T47D (cell line): ENCODE measurements at regions not wholly inside any gene's neighbourhood (a gene's known extent, or its start where the extent isn't known, plus 50 kb on each side); places are given as distances from the start of the nearest gene placed in this dataset.

Experiments
- DNase-seq, 2 experiments: peaks; one replicate each; pipeline versions ENCODE4 v3.0.0 to v3.0.0-alpha.2; 2011 to 2012; ENCODE audit warnings: low read depth in 1 of 2, low spot score in 1 of 2
- JUND ChIP-seq: IDR thresholded peaks from 2 replicates; pipeline ENCODE4 v1.6.1; 2012; ENCODE audit warnings: low read depth
- in situ Hi-C: cut with HindIII; loops from 2 replicates; pipeline ENCODE4 v1.10.0; 2016; ENCODE audit warnings: low sequenced_read_pairs, low pct_unique_long_range_greater_than_20kb

- TF ChIP-seq JUND: no peak
- in situ Hi-C loops: no loop called here
- DNase-seq: no peak
Measured at GRCh38 chr1:221016751-221017150, 137.5 kb downstream of the HLX start.

DNA sequence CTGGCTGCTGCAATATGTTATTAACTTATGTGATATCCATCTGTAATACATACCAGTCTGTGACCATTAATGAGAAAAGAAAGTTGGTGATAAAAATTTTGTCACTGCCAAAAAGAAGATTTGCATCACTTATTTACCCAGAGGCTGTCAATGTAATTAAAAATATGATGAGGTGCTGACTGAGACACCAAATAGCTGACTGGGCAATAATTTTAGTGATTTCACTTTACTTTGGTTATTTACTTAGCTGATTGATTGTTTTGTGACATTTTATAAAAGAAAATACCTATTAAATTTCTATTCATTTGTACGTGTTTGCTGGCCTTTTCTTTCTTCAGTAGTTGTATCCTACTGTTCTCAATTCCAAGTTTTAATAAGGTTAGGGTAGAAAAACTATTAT is 139.2 kb downstream of the HLX start:
- in situ Hi-C loops: no loop called here
- no peak for TF ChIP-seq JUND
- no peak for DNase-seq

DNA sequence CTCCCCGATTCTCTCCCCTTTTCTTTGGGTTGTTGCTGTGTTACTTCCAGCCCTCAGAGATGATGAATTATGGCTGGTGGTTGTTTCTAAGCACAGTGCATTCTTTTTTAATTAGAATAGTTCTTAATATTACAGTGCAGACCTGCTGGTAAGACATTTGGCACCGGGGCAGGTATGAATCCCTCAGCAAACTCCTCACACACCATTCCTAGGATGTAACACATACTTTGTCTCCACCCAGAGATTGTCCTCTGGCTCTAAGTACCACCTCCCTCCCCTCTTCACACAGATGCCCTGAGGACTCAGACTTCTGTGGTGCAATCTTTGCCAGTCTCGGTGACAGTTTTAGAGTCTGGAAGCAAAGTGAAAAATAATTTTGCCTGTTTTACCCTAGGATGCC is 143.1 kb downstream of the HLX start:
- in situ Hi-C loops: no loop called here
- no peak for TF ChIP-seq JUND
- DNase-seq: no peak

DNA sequence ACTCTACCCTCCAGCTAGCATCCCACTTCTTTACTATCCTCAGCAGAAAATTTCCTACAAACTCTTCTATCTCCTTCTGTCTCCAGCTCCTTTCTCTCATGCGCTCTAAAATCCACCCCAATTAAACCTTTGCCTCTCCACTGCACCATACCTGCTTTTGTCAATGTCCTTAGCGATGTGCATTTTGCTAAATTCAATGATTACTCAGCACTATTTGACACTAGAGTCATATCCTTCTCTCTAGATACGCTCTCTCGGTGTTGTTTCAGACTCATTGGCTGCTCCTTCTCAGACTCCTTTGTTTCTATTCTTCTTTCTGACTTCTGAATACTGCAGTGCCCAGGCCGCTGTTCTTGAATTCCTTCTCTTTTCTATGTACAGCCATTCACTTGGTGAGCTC is 144.2 kb downstream of the HLX start:
- no peak for TF ChIP-seq JUND
- in situ Hi-C loops: no loop called here
- DNase-seq: no peak

DNA sequence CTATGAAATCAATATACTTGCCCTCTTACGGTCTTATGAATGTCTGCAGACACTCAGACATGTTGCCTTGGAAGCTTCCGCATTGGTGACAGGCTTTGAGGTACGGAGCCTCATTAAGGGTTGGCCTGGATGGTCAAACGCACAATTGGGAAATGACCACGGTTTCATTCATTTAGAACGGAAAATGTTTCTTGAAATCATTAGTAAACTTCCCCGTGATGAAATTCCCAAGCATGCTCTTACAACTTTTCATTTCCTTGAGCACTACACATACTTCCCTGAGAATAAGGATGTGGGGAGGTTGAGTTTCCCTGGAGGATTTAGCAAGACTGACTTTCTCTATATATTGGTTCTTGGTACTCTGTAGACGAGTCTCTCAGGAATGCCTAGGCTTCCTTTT is 146.3 kb downstream of the HLX start:
- no peak for TF ChIP-seq JUND
- DNase-seq: no peak
- in situ Hi-C loops: no loop called here

- no peak for TF ChIP-seq JUND
- in situ Hi-C loops: no loop called here
- DNase-seq: no peak
Measured at GRCh38 chr1:221025956-221026355, 146.7 kb downstream of the HLX start.

DNA sequence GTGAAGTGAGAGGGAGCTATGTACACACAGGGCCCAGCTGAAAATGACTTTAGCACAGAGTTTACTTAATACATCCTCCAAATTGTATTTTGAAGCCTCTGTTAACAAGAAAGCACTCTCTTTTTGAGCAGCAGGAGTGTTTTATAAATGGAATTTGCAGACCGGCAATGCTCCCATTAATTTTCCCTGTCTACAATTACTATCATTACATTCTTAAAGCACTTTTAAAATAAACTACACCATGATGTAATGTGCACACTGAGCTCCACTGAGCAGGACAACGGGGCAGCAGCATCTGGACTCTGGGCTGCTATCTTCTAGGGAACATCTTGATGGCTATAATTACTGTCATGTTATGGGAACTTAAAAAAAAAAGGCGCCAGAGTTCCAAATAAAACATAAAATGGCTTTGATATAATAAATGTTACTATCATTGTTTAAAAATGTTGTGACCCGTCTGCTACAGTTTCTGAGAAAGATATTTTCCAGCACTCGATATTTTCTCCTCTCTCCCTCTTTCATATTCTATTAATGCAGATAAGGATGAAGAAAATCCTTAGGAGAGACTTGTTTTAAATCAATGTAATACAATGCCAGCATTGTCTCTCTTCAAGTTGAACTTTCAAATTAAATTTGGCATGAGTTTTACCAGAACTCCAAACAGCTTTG is 150.9 kb downstream of the HLX start:
- in situ Hi-C loops: no loop called here
- no peak for DNase-seq
- TF ChIP-seq JUND: no peak

- no peak for DNase-seq
- in situ Hi-C loops: no loop called here
- no peak for TF ChIP-seq JUND
Measured at GRCh38 chr1:221030990-221031389, 151.7 kb downstream of the HLX start.

- no peak for DNase-seq
- no peak for TF ChIP-seq JUND
Measured at GRCh38 chr1:221031458-221032203, 152.4 kb downstream of the HLX start.

GRCh38 chr1:221032204-221032585 is 153.0 kb downstream of the HLX start:
- no peak for TF ChIP-seq JUND
- in situ Hi-C loops: no loop called here
- no peak for DNase-seq

More at GRCh38 chr1:221031458-221032203, 152.4 kb downstream of the HLX start:
- in situ Hi-C loops: no loop called here

- in situ Hi-C loops: no loop called here
- DNase-seq: no peak
- TF ChIP-seq JUND: no peak
Measured at GRCh38 chr1:221032637-221033280, 153.5 kb downstream of the HLX start.

GRCh38 chr1:221035662-221036153 is 156.5 kb downstream of the HLX start:
- no peak for DNase-seq
- in situ Hi-C loops: no loop called here
- TF ChIP-seq JUND: no peak

DNA sequence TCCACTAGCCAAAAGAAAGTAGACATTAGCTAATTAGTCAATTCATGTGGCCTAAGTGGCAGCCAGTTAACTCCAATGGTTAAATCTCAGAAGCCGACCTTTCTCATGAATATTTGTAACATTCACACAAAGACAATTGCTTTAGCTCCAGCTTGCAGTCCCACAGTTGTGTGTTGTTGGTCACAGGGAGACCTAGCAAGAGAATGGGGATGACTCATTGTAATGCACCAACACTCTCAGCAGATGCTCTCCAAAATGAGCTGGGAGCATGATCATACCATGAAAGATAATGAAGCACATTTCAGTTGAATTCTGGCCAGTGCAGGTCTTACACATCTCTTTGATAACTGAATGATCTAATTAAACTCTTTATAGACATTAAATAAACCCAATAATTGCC is 160.4 kb downstream of the HLX start:
- DNase-seq: no peak

More for the DNA sequence above, 160.4 kb downstream of the HLX start:
- no peak for TF ChIP-seq JUND
- in situ Hi-C loops: no loop called here
